HUES48 (cell line): ENCODE measurements at regions not wholly inside any gene's neighbourhood (a gene's known extent, or its start where the extent isn't known, plus 50 kb on each side); places are given as distances from the start of the nearest gene placed in this dataset.
"Not testable (repeated sequence)": the region's sequence is repeated elsewhere in the genome, so short reads cannot be mapped to it uniquely, and the experiment has no call there.

Source experiments
- H3K27ac ChIP-seq: one replicate; pipeline ENCODE4 v1.7.0; 2013; ENCODE audit warnings: low read depth, low read length, inconsistent platforms
- H3K27me3 ChIP-seq: 2 replicates; pipeline ENCODE4 v1.6.1; 2013; ENCODE audit warnings: mild to moderate bottlenecking, low read length; ENCODE audit not compliant: control insufficient read depth, insufficient read depth
- H3K36me3 ChIP-seq: 2 replicates; pipeline ENCODE4 v1.6.1; 2013; ENCODE audit warnings: low read length; ENCODE audit not compliant: control insufficient read depth, insufficient read depth
- H3K4me1 ChIP-seq: 2 replicates; pipeline ENCODE4 v1.6.1; 2013; ENCODE audit warnings: mild to moderate bottlenecking, low read length; ENCODE audit not compliant: control insufficient read depth, insufficient read depth
- H3K4me3 ChIP-seq: 2 replicates; pipeline ENCODE4 v1.5.1; 2013; ENCODE audit warnings: mild to moderate bottlenecking, low read depth, low read length
- H3K9ac ChIP-seq: 2 replicates; pipeline ENCODE4 v1.6.1; 2013; ENCODE audit warnings: mild to moderate bottlenecking, low read depth, low read length, moderate library complexity
- H3K9me3 ChIP-seq: 2 replicates; pipeline ENCODE4 v1.6.1; 2013; ENCODE audit warnings: low read length; ENCODE audit not compliant: control insufficient read depth, insufficient read depth

GRCh38 chr9:2377117-2377516, 244.5 kb upstream of the VLDLR start:
- Histone ChIP-seq H3K36me3 (no peaks in the 10 kb centered on the region), H3K4me1 (no peaks in the 10 kb centered on the region), H3K27me3 (no peaks in the 10 kb centered on the region), H3K27ac (no peak overlapping the region), H3K9ac (no peak overlapping the region), H3K9me3 (peaks cover 12% of the 10 kb centered on the region), H3K4me3 (no peak overlapping the region)

GRCh38 chr9:2377834-2378233, 243.8 kb upstream of the VLDLR start:
- Histone ChIP-seq H3K4me1 (no peaks in the 10 kb centered on the region), H3K27me3 (no peaks in the 10 kb centered on the region), H3K36me3 (no peaks in the 10 kb centered on the region), H3K9ac (no peak overlapping the region), H3K4me3 (no peak overlapping the region), H3K9me3 (peaks cover 12% of the 10 kb centered on the region), H3K27ac (no peak overlapping the region)

- no peaks in the 10 kb centered on the region for H3K4me1 ChIP-seq
- H3K36me3 ChIP-seq, result no peaks in the 10 kb centered on the region
- no peak overlapping the region for H3K9ac ChIP-seq
- H3K4me3 ChIP-seq, result no peak overlapping the region
- no peaks in the 10 kb centered on the region for H3K27me3 ChIP-seq
- H3K27ac ChIP-seq, result no peak overlapping the region
- peaks cover 12% of the 10 kb centered on the region for H3K9me3 ChIP-seq
Observed at GRCh38 chr9:2378266-2378665, 243.3 kb upstream of the VLDLR start.

GRCh38 chr9:2378816-2379215, 242.8 kb upstream of the VLDLR start:
- Histone ChIP-seq H3K9me3 (peaks cover 12% of the 10 kb centered on the region), H3K36me3 (no peaks in the 10 kb centered on the region), H3K9ac (no peak overlapping the region), H3K4me1 (no peaks in the 10 kb centered on the region), H3K27me3 (no peaks in the 10 kb centered on the region), H3K27ac (no peak overlapping the region), H3K4me3 (no peak overlapping the region)

GRCh38 chr9:2384741-2385140, 236.8 kb upstream of the VLDLR start:
- H3K27me3 ChIP-seq, result no peaks in the 10 kb centered on the region
- H3K4me3 ChIP-seq, result no peak overlapping the region
- peaks cover 5% of the 10 kb centered on the region; the same call in 1 of the 2 replicates for H3K9me3 ChIP-seq
- H3K27ac ChIP-seq, result no peak overlapping the region
- no peaks in the 10 kb centered on the region for H3K4me1 ChIP-seq
- no peak overlapping the region for H3K9ac ChIP-seq
- H3K36me3 ChIP-seq, result no peaks in the 10 kb centered on the region

- no peak overlapping the region for H3K4me3 ChIP-seq
Observed at GRCh38 chr9:2385746-2386145, 235.8 kb upstream of the VLDLR start.

GRCh38 chr9:2386566-2386965, 235.0 kb upstream of the VLDLR start:
- no peaks in the 10 kb centered on the region for H3K36me3 ChIP-seq
- H3K27ac ChIP-seq, result no peak overlapping the region
- H3K9ac ChIP-seq, result no peak overlapping the region
- H3K9me3 ChIP-seq, result peaks cover 5% of the 10 kb centered on the region; the same call in 1 of the 2 replicates
- no peaks in the 10 kb centered on the region for H3K4me1 ChIP-seq
- no peak overlapping the region for H3K4me3 ChIP-seq
- H3K27me3 ChIP-seq, result no peaks in the 10 kb centered on the region

More at GRCh38 chr9:2385746-2386145, 235.8 kb upstream of the VLDLR start:
- Histone ChIP-seq H3K27ac (no peak overlapping the region), H3K4me1 (no peaks in the 10 kb centered on the region), H3K9ac (no peak overlapping the region), H3K9me3 (peaks cover 5% of the 10 kb centered on the region; the same call in 1 of the 2 replicates), H3K36me3 (no peaks in the 10 kb centered on the region), H3K27me3 (no peaks in the 10 kb centered on the region)

- no peak overlapping the region for H3K27ac ChIP-seq
- no peaks in the 10 kb centered on the region for H3K4me1 ChIP-seq
- peaks cover 5% of the 10 kb centered on the region; the same call in 1 of the 2 replicates for H3K9me3 ChIP-seq
- no peaks in the 10 kb centered on the region for H3K36me3 ChIP-seq
- no peak overlapping the region for H3K4me3 ChIP-seq
- H3K27me3 ChIP-seq, result no peaks in the 10 kb centered on the region
- no peak overlapping the region for H3K9ac ChIP-seq
Observed at GRCh38 chr9:2387166-2387565, 234.4 kb upstream of the VLDLR start.

GRCh38 chr9:2389404-2389803, 232.2 kb upstream of the VLDLR start:
- no peak overlapping the region for H3K9ac ChIP-seq
- H3K27me3 ChIP-seq, result no peaks in the 10 kb centered on the region
- no peak overlapping the region for H3K4me3 ChIP-seq
- H3K4me1 ChIP-seq, result no peaks in the 10 kb centered on the region
- no peaks in the 10 kb centered on the region for H3K36me3 ChIP-seq
- H3K27ac ChIP-seq, result no peak overlapping the region
- H3K9me3 ChIP-seq, result peaks cover 10% of the 10 kb centered on the region

- Histone ChIP-seq H3K36me3 (no peaks in the 10 kb centered on the region), H3K27ac (no peak overlapping the region), H3K4me1 (no peaks in the 10 kb centered on the region), H3K4me3 (no peak overlapping the region), H3K27me3 (no peaks in the 10 kb centered on the region), H3K9ac (no peak overlapping the region), H3K9me3 (peaks cover 10% of the 10 kb centered on the region)
Observed at GRCh38 chr9:2390028-2390427, 231.6 kb upstream of the VLDLR start.

- not testable (repeated sequence) for H3K27ac ChIP-seq, H3K36me3 ChIP-seq, H3K4me3 ChIP-seq, H3K9ac ChIP-seq, H3K4me1 ChIP-seq, H3K27me3 ChIP-seq
- peaks cover 10% of the 10 kb centered on the region for H3K9me3 ChIP-seq
Observed at GRCh38 chr9:2391509-2392132, 230.0 kb upstream of the VLDLR start.
